Right atrium auricular region (tissue), 2 donors: ENCODE measurements at regions not wholly inside any gene's neighbourhood (a gene's known extent, or its start where the extent isn't known, plus 50 kb on each side); places are given as distances from the start of the nearest gene placed in this dataset.

Experiments used
- DNase-seq: peaks from one replicate; pipeline ENCODE4 v3.0.0-alpha.2; 2019; ENCODE audit warnings: low spot score
- H3K27ac ChIP-seq, 2 donors: fragments of 200-600 bp; sonication (generic); 1 replicate in 1 of 2; 2 replicates in 1 of 2; pipeline ENCODE4 v1.5.1; 2016 to 2019
- H3K27me3 ChIP-seq, 2 donors: fragments of 200-600 bp; sonication (generic); one replicate each; pipeline versions ENCODE4 v1.5.1 to v1.6.0; 2017 to 2019
- H3K36me3 ChIP-seq: fragments of 200-600 bp; sonication (generic); one replicate; pipeline ENCODE4 v1.5.1; 2016
- H3K4me1 ChIP-seq, 2 donors: fragments of 200-600 bp; sonication (generic); one replicate each; pipeline versions ENCODE4 v1.5.1 to v1.6.0; 2017 to 2019
- H3K4me3 ChIP-seq, 2 donors: fragments of 200-600 bp; sonication (generic); 1 replicate in 1 of 2; 2 replicates in 1 of 2; pipeline ENCODE4 v1.5.1; 2017 to 2019; ENCODE audit warnings: mild to moderate bottlenecking in 1 of 2, moderate library complexity in 1 of 2
- H3K9me3 ChIP-seq, 2 donors: fragments of 200-600 bp; sonication (generic); one replicate each; pipeline ENCODE4 v1.5.1; 2019
- CTCF ChIP-seq, 2 donors: fragments of 200-600 bp; sonication (generic); IDR thresholded peaks; one replicate each; pipeline ENCODE4 v1.5.1; 2019; ENCODE audit warnings: antibody characterized with exemption in 2 of 2

DNA sequence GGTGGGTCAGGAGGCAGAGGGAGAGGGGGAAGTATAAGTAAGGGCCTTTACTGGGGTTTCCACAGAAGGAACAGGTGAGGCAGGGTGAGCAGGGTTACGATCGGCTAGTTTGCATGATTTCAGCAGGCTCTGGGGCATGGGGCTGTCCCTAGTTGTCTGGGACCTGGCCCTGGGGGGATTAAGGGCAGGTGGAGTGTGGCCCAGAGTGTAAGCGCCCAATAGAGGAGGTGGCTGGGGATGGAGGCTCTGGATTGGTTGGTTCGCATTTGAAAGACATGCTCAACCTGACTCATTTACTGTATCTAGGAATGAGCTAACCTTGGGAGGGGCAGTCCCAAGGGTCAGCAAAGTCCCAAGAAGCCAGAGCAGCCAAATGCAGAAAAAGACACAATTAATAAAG, 230.3 kb downstream of the MAP2K4 start:
- DNase-seq: no peak
- Histone ChIP-seq H3K4me3 (no peak overlapping the region), H3K27me3 (no peaks in the 10 kb centered on the region), H3K4me1 (peaks cover 0 to 15% of the 10 kb centered on the region in 2 donors), H3K27ac (no peak overlapping the region), H3K9me3 (no peaks in the 10 kb centered on the region), H3K36me3 (no peaks in the 10 kb centered on the region)
- TF ChIP-seq CTCF (IDR thresholded peaks at IDR 0.05): no peak

GRCh38 chr17:12252462-12252861, 231.8 kb downstream of the MAP2K4 start:
- peaks cover 0 to 23% of the 10 kb centered on the region in 2 donors for H3K4me1 ChIP-seq
- no peak for TF ChIP-seq CTCF (IDR thresholded peaks at IDR 0.05)
- no peaks in the 10 kb centered on the region for H3K27me3 ChIP-seq
- no peak overlapping the region for H3K4me3 ChIP-seq
- no peaks in the 10 kb centered on the region for H3K36me3 ChIP-seq
- no peak for DNase-seq
- H3K27ac ChIP-seq: peak overlapping the region in 1 of 2 donors; percentile 48
- H3K9me3 ChIP-seq: no peaks in the 10 kb centered on the region

GRCh38 chr17:12254460-12254859, 233.8 kb downstream of the MAP2K4 start:
- DNase-seq: no peak
- H3K4me3 ChIP-seq: no peak overlapping the region
- no peak for TF ChIP-seq CTCF (IDR thresholded peaks at IDR 0.05)
- no peak overlapping the region for H3K27ac ChIP-seq
- no peaks in the 10 kb centered on the region for H3K27me3 ChIP-seq
- no peaks in the 10 kb centered on the region for H3K9me3 ChIP-seq
- H3K4me1 ChIP-seq: peaks cover 0 to 23% of the 10 kb centered on the region in 2 donors
- H3K36me3 ChIP-seq: no peaks in the 10 kb centered on the region

DNA sequence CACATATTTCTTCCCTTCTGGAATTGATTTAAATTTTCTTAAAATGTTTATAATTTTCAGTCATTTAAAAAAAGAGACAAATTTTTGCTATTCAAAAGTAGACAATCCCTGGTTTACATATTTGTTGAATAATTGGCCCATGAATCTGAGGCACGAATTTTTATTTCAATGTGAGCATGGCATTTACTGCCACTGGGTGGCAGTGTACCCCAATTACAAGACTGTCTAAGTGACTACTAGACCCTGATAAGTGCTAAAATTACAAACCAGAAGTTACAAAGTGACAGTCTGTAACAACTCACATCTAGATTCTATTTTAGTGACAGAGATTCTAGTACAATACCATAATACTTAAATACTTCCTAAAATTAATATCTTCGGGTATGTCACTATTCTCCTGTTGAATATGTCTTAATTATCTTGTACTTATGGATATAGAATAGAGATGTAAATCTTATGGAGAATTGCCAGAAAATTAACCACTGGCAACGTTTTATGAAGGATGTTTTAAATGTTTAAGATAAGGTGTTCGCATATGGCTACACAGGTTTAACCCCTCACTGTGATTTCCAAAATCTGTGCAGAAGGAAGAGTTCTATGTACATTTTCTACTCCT, 235.8 kb downstream of the MAP2K4 start:
- H3K4me1 ChIP-seq: peaks cover 0 to 23% of the 10 kb centered on the region in 2 donors
- TF ChIP-seq CTCF (IDR thresholded peaks at IDR 0.05): peak; percentile 56 to 85
- H3K9me3 ChIP-seq: no peaks in the 10 kb centered on the region
- DNase-seq: no peak
- H3K4me3 ChIP-seq: no peak overlapping the region
- no peaks in the 10 kb centered on the region for H3K27me3 ChIP-seq
- no peaks in the 10 kb centered on the region for H3K36me3 ChIP-seq
- peak overlapping the region in 1 of 2 donors; percentile 21 for H3K27ac ChIP-seq

- peaks cover 0 to 23% of the 10 kb centered on the region in 2 donors for H3K4me1 ChIP-seq
- no peak overlapping the region for H3K4me3 ChIP-seq
- no peaks in the 10 kb centered on the region for H3K27me3 ChIP-seq
- peak overlapping the region in 1 of 2 donors; percentile 21 for H3K27ac ChIP-seq
- H3K36me3 ChIP-seq: no peaks in the 10 kb centered on the region
- no peaks in the 10 kb centered on the region for H3K9me3 ChIP-seq
- no peak for TF ChIP-seq CTCF (IDR thresholded peaks at IDR 0.05)
- no peak for DNase-seq
Observed at GRCh38 chr17:12257176-12257575, 236.5 kb downstream of the MAP2K4 start.

DNA sequence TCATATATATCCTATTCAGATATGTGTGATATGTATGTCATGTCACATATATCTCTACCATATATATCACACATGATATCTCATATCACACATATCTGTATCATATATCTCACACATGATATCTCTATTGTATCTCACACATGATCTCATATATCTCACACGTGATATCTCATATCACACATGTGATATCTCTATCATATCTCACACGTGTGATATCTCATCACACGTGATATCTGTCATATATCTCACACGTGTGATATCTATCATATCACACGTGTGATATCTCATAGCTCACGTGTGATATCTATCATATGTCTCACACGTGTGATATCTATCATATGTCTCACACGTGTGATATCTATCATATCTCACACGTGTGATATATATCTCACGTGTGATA, 240.7 kb downstream of the MAP2K4 start:
- H3K9me3 ChIP-seq: no peaks in the 10 kb centered on the region
- no peak overlapping the region for H3K27ac ChIP-seq
- no peaks in the 10 kb centered on the region for H3K36me3 ChIP-seq
- no peak overlapping the region for H3K4me3 ChIP-seq
- no peak for DNase-seq
- peaks cover 0 to 8% of the 10 kb centered on the region in 2 donors for H3K4me1 ChIP-seq
- no peak for TF ChIP-seq CTCF (IDR thresholded peaks at IDR 0.05)
- no peaks in the 10 kb centered on the region for H3K27me3 ChIP-seq
